Inferior parietal cortex (tissue), 1 donor: ENCODE measurements at regions not wholly inside any gene's neighbourhood (a gene's known extent, or its start where the extent isn't known, plus 50 kb on each side); places are given as distances from the start of the nearest gene placed in this dataset.
A peak's percentile ranks its signal among the peaks of the same experiment; 100 is the strongest.
"Not testable (repeated sequence)": the region's sequence is repeated elsewhere in the genome, so short reads cannot be mapped to it uniquely, and the experiment has no call there.

Experiments used
- DNase-seq: peaks from one replicate; pipeline ENCODE4 v3.0.0-alpha.2; 2016; ENCODE audit errors: extremely low spot score

DNA sequence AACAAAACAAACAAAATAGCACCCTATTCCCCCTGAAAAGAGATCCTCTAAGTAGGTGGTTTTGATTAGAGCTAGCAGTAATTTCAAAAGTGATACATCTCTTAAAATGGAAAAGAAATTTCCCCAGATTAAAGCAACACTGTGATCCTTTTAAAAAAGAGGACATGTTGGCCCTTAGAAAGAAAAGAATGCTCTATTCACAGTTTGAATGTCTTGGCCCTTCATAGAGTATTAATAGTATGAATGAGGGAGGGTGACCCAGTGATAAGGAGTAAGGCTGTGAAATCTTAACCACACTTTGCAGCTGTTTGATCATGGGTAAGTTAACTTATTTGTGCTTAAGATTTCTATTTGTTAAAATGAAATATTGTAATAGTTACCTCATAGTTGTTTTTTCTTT, 467.7 kb upstream of the MEF2C start:
- DNase-seq, result no peak

DNA sequence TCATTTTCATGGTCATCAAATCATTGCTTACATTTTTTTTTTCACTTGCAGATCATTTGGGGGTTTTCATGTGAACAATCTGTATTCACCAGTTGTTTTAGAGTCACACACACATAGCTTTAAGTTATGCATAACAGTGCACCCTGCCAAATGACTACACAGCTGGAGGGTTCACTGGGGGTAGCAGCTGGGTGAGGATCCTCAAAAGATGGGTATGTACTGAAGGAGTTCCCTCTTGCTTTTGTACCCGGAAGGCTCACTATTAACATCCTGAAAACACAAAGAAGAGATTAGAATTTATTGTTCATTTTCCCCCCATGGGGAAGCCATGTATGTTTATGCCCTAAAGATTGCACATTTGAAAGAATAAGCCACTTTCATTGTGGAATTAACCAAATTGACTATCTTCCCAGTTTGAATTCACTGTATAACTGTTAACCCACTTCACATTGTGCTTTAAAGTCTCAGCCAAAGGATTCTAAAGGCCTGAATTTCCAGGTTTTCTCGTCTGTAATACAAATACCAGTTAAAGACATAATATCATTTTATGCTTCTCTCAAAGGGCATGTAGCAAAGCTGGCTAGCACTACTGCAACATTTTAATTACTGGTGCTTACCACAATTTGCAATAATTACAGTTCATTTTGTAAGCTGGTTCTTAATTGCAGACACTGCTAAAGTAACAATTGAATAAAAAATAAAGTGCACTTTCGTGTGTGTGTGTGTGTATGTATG, 466.4 kb upstream of the MEF2C start:
- DNase-seq, result no peak

DNA sequence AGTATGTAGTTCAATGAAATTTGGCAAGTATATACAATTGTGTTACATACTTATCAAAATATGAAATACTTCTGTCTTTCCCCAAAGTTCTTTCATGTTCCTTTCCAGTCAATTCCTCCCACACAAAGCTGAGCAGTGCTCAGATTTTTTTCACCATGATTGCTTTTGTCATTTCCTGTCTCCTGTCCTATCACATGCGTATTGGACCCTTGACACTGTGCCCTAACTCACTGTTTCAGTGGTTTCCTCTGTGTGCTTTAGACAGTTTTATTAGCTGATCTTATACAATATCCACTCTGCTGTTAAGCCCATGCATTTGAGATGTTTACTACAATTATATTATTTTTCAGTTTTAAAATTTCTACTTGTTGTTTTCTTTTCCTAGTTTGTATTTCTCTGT, 463.6 kb upstream of the MEF2C start:
- DNase-seq, result no peak

DNA sequence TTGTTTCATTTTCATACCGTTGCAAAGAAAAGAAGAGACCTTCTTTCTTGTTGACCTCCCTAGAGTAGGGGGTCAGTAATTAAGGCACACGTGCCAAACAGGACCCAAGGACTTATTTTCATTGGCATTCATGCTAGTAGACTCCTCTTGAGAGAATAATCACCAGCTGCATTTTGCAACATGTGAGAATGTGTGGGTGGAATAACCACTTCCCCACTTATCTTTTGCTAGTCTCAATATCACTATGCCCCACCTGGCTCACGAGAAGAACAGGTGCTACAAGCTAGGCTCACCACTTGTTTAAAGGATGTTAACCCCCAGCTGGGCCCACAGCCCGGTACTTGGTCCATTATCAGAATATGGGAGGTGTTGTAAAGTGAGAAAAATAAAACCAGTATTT, 460.7 kb upstream of the MEF2C start:
- DNase-seq, result no peak

DNA sequence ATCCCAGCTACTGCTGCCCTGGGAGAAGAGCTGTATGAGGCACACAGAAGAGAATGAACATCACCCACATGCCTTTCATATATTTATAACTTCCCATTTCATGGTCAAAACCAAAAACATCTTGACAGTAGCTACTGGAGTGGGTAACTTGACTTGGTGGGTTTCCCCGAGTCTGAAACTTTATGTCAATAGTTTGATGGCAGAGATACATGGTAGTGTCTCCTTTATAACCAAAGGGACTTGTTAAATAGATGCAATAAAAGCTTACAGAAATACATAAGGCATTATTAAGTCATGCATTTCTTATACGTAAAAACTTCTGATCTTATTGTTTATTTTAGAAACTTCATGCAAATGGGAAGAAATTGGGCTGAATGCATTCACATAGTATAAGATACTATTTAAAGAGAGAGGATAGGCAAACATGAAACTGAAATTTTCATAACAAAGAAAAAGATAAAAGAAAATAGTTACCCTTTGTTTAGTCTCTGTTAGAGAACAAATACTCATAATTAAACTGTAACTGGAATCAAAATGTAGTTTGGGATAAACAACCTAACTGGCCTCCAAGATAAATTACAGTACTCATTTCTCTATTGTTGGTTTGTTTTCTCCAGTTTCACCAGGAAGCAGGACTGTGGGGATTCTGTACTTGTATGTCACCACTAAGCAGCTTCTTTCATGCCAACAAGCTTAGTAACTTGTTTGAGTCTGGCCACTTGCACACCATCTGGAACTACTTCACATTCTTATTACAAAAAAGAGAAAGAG, 459.3 kb upstream of the MEF2C start:
- no peak for DNase-seq

DNA sequence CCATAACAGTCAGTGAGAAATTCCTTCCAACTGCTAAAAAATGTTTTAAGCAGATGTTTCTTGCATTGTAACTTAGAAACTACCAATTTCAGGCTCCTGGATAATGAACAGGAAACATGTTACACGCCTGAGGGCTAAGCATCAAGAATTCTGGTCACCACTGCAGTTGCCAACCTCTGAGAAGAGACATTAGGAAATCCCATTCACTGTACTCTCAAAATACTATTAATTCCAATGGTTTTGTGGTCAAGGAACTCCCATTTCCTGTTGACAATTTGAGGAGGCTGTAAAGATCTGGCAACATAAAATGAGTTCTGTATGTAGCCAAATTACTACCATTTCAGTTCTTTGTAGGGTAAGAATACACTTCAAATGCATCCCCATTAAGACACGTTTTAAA, 456.0 kb upstream of the MEF2C start:
- DNase-seq, result no peak

DNA sequence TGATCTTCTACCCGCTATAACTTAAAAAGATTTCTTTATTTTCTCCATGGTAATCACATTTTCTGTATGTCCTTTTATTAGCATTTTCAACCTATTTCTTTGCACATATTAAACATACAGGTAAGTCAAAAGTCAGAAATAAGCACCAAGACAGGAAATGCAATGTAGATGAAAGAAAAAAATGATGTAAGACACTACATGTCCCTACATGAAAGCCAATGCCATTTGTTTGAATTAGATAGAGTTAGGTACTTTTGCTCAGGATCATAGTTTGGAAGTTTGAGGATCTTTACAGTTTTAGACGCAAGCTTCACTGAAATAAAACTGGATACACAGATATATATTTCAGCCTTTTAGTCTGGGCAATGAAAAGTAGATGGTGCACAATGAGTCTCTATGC, 453.1 kb upstream of the MEF2C start:
- DNase-seq, result no peak

DNA sequence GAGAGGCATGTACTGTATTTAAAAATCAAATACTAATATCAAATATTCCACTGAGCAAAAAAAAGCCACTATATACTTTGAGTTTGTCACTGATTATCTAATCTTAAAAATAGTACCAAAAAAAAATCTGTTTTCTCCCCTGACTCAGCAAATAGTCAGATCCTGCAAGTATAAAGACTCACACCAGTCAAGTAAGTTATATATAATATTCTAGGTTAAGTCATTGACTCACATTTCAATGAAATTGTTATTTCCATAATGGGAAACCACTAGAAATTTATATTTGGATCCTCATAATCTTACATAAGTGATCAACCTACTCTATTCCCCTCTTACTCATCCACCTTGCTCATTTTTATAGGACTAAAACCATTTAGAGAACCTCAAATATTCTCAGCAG, 447.2 kb upstream of the MEF2C start:
- DNase-seq, result no peak

DNA sequence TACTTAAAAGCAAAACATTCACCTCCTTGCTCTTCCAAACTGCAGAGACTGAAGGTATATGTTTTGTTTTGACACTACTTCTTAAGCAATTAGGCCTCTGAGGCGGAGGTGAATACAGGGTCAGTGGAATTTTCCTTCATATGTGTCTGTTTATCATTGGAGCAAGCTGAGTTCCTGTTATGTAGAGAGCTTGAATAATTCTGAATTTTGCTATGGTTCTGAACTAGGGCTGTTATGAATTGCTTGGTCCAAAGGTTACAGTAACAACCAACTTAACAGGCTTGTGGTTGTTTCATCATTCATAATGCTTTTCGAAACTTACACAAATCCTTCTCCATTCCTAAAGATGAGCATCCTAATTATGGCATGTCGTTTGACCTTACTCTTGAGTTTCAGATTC, 444.6 kb upstream of the MEF2C start:
- DNase-seq, result no peak

DNA sequence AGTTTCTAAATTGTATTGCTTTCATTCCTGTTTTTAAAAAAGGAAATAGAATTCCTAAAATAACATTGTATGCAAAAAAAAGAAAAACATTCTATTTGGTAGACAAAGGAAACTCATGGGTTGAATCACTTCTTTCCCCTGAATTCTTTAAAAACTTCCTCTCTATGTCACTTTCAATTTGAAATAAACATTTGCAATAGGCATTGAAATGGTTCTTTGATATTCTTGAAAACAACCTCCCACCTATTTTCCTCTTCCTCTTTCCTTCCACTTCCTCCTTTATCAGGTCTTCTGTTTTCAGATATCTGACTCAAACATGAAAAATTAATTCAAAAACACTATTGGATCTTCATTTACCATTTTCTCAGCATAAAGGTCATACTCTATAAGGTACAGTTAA, 442.0 kb upstream of the MEF2C start:
- DNase-seq, result no peak

DNA sequence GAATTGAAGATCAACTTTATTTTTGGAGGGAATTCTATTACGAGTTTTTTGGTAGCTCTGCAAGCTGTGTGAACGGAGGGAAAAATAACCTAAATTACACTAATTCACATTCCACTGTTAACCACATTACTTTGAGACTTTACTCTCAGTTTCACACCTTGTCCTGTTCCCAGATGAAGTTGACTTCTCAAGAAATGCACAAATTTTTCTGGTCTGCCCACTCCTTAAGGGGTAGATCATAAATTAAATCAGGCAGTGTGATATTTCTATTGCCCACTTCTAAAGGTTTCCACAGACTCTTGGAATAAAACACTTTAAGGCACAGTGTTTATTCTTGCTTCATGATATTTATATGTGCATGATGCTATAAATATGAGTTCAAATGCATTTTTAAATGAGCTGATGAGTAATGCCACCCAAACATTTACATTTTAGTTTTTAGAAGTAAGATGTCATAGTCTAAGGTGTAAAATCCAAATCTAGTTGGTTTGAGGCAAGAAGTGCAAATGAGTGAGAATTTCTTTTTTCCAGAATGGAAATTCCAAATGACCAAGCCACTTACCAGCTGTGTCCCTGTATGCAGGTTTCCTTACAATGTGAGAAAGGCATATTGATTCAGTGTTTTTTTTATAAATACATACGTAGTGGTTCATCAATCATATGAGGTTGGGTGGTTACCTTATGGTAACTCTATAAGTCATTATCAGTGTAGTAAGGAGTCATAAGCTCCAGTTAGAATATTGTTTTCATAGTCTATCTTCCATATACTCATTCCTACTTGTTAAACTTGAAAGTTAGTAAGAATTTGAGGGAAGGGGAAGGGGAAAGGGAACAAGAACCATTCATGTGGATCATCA, 437.7 kb upstream of the MEF2C start:
- no peak for DNase-seq

DNA sequence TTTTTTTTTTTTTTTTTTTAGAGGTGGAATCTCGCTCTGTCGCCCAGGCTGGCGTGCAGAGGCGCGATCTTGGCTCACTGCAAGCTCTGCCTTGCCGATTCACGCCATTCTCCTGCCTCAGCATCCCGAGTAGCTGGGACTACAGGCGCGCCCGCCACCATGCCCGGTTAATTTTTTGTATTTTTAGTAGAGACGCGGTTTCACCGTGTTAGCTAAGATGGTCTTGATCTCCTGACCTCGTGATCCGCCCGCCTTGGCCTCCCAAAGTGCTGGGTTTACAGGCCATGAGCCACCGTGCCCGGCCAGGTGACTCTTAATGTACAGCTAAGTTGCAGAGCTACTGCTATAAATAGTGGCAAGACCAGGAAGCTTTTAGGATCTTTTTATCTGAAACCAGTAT, 434.9 kb upstream of the MEF2C start:
- not testable (repeated sequence) for DNase-seq

DNA sequence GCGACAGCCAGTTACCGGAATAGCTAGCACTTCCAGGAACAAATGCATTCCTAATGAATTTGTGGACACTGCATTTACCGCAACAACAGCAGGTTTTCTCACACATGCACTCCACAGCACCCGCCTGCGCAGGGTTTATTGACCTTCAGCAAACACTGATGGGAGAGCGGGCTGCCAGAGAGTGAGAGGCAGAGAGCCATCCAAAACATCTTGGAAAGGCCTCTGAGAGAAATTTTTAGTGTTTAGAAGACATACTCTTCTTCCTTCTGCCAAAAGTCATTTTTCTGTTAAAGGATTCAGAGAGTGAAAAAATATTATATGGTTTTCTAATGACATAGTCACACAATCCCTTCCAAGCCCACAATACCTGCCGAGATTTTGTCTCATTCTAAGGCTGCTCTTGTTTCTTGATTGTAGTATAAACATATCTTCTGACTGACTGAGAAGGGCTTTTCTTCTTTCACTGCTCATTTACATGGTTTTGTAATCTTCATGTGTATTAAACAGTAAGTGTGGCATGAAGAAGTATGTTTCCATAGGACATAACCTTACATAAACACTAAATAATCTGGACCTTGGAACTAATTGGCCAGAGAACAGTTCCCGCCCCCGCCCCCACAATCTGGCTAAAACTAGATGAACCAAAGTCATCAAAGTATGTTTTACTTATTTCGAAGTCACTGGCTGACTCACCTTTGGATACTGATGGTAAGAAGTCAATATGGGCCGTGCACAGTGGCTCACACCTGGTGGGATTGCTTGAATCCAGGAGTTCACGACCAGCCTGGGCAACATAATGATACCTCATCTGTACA, 432.5 kb upstream of the MEF2C start:
- DNase-seq, result peak; percentile 20

DNA sequence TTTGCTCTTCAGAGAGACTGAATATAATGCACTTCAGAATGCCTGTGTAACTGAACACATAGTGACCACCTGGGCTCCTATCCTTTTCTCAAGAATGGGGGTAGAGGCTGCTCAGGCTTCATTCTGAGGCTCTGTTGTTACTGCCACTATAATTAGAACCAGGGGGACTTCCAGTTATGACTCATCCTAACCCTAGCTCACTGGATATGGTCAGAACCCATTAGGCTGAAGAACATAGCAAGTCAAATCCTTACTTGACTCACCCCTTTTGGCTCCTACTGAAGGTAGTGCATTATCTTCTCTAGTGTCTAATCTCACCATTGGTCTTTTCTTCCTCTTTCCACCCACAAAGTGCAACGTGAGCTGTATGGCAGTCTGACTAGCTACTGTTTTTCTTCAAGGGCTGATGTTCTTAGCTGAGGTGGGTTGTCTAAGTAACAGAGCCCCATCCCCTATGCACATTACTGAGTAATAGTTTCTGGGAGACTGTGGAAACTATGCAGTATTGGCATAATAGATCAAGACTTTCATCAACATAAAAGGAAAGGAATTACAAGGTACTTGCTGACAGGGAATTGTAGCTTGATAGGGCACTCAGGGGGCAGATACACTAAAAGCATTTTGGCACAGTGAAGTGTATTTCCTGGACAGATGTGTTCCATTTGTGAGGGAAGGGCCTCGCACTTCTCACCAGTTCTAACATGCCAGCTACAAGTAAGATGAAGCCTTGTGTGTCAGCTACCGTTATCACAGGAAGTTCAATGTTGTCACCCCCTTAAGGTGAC, 431.0 kb upstream of the MEF2C start:
- no peak for DNase-seq

DNA sequence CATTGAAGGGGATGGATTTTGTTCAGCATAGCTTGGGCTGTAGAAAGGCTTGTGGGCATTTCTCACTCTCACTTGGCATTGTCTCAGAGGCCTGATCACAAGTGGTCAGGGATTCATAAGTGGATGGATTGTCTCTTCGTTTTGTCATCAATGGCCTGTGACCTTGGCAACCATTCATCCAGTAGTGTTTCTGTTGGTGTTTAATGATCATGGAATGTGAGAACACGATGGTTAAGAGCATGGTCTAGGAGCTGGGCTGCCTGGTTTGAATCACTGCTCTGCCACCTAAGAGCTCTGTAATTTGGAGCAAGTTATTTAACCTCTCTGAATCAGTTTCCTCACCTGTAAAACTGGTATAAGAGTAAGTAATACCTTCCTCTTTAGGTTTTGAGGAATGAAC, 430.1 kb upstream of the MEF2C start:
- no peak for DNase-seq

DNA sequence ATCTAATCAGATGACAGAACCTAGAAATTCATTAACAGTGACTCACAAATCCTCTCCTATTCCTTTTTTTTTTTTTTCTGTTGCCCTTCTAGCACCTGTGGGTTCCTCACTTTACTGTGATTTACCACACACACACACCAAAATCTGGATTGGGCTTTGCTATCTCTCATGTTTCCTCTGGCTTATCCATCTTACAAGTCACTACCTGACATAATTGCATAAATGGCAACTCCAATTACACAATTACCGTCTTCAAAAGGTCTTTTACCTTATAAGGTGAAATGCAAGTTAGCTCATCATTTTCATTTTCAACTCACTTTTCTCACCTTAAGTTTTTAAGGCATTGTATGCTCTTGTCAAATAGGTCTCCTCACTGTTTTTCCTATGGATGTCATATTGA, 426.3 kb upstream of the MEF2C start:
- DNase-seq, result no peak

DNA sequence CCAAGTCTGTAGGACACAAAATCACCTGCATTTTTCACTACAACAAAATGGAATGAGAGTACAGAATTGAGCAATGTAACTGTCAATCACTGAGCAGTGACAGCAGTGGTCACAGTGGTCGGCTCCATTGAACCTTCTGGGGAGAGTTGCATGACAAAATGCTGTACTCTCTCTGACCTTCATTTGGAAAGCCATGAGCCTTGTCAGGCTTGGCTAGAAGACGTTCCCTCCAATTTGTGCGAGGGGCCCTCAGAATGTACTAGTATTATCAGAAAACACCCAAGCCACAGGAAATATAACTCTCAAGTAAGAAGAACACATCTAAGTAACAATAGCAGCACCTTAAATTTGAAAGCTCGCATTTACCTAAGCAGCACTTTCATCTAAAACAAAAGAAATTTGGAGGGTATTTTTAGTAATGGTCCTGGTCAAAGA, 425.6 kb upstream of the MEF2C start:
- DNase-seq, result no peak

DNA sequence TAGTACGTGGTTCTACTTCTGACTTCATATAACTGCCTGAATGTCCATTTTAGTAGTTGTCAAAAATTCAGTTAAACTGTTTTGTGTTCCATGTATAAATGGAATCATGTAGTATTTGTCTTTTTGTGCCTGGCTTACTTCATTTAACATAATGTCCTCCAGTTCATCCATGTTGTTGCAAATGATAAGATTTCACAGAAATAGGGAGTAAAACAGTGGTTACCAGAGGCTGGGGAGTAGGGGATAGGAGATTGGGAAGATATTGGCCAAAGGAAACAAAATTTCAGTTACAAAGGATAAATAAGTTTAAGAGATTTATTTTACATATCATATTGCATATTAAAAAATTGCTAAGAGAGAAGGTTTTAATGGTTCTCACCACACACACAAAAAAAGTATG, 425.0 kb upstream of the MEF2C start:
- DNase-seq, result no peak

DNA sequence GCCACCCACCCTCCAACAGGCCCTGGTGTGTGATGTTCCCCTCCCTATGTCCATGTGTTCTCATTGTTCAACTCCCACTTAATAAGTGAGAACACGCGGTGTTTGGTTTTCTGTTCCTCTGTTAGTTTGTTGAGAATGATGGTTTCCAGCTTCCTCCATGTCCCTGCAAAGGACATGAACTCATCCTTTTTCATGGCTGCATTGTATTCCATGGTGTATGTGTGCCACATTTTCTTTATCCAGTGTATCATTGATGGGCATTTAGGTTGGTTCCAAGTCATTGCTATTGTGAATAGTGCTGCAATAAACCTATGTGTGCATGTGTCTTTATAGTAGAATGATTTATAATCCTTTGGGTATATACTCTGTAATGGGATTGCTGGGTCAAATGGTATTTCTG, 424.2 kb upstream of the MEF2C start:
- not testable (repeated sequence) for DNase-seq

DNA sequence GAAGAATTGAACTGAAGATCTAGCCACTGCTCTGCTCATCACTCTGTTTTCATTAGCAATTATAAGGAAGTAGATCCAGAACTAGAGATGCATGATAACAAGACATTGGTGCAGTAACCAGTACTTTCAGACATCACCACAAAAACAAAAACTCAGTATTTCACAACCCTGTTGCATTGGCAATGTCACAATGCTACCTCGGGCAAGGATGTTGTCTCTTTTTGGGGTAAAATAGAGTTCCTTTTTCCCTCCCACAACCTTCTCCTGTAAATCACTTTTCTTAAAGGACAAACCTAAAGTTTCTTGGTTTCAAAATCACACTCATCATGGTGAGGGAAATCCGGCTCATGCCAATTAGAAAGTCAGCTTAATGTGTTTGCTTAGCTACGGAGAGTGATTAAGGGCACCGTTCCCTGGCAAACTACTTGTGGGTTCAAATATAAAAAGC, 420.1 kb upstream of the MEF2C start:
- no peak for DNase-seq
